GM13977 (cell line): ENCODE measurements at regions not wholly inside any gene's neighbourhood (a gene's known extent, or its start where the extent isn't known, plus 50 kb on each side); places are given as distances from the start of the nearest gene placed in this dataset.

Source experiments
- DNase-seq: peaks from one replicate; pipeline ENCODE4 v3.0.0; 2012; ENCODE audit warnings: low spot score
- CTCF ChIP-seq: IDR thresholded peaks from 2 replicates; pipeline ENCODE4 v1.5.1; 2012; ENCODE audit warnings: mild to moderate bottlenecking, control low read depth; ENCODE audit not compliant: insufficient read depth; ENCODE audit errors: extremely low read depth, missing control alignments
- in situ Hi-C: fragments of 300-500 bp; cut with MboI; formaldehyde crosslinking; loops from one replicate; pipeline ENCODE4 v1.12.0; 2022; ENCODE audit warnings: low sequenced_read_pairs, low pct_unique_long_range_greater_than_20kb, mixed read lengths, inconsistent platforms; ENCODE audit not compliant: unreplicated experiment

DNA sequence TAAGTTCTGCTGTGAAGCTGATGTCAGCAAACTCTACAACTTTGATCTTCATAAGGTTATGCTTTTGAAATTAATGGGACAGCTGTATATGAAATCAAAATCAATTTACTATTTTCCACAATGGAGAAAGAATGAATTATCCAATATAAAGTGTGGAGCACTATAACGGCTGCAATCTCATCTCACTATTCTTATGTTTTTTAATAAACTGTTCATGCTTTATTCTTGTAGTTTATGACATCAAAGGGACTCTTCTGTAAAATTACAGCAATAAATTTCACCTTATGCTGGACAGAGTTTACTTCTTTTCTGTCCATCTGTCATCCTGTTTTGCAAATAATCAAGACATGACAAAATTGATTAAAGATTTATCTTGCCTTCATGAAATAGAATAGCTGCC is 192.5 kb downstream of the TECRL start:
- TF ChIP-seq CTCF: no peak
- in situ Hi-C loops: no loop called here
- no peak for DNase-seq

- in situ Hi-C loops: no loop called here
- peak; percentile 5 for DNase-seq
- no peak for TF ChIP-seq CTCF
Observed at GRCh38 chr4:64205376-64205775, 203.9 kb downstream of the TECRL start.

DNA sequence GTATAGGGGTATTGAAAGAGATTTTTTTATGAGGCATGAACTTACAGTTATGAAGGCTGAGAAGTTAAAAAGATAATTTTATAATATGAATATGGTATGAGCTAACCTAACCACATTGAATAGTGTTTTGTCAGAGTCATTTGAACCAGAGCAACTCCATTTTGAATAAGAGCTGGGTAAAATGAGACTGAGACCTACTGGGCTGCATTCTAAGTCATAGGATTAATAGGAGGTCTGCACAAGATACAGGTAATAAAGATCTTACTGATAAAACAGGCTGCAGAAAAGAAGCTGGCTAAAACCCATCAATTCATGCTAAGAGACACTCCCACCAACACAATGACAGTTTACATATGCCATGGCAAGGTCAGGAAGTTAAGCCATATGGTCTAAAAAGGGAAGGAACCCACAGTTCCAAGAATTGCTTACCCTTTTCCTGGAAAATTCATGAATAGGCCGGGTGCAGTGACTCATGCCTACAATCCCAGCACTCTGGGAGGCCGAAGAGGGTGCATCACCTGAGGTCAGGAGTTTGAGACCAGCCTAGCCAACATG is 209.2 kb downstream of the TECRL start:
- TF ChIP-seq CTCF: no peak
- in situ Hi-C loops: no loop called here
- DNase-seq: no peak

DNA sequence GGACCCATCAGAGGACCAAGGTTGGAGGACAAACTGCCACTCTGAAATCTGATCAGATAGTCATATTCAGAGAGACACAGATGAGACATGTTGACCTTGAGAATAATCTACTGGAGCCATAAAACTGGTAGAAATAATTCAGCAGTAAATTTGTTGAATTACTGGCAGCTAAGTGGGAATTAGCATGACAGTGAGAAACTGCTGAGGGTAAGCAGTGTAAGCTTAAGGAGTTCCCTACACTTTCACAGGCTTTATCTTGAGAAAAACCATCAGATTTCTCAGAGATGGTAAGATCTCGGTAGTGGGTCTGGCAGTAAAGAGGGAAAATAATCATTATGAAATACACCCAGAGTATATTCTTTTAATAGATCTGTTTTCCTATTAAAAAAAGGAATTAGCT is 213.7 kb downstream of the TECRL start:
- no peak for TF ChIP-seq CTCF
- in situ Hi-C loops: no loop called here
- DNase-seq: no peak

DNA sequence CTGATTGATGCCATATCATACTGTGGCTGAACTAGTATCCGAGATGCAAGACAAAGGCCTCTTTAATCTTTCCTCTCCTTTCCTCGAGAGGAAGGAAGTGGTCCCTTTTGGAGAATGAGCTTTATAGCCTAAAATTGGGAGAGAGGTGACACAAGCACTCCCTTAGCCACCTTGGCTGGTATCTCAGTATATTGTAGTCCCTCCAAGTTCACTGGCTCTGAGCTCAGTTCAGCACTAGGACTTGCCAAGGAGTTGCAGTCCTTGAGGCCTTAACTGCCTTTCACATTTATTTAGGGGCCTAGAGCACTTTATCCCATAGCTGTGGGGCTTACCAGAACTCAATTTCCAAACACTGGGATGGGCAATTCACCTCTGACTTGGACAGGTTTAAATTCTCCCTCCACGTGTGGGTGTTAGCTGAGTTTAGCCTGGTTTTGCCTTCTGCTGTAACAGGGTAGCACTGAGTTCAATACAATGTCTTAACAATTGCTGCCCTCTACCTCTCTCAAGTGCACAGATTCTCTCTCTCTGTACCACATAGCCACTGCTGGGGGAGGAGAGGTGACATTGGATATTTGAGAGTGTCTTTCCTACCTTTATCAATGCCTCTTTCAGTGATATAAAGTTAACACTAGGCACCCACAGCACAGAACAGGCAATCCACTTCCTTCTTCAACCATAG is 216.4 kb downstream of the TECRL start:
- DNase-seq: no peak
- no peak for TF ChIP-seq CTCF
- in situ Hi-C loops: no loop called here

DNA sequence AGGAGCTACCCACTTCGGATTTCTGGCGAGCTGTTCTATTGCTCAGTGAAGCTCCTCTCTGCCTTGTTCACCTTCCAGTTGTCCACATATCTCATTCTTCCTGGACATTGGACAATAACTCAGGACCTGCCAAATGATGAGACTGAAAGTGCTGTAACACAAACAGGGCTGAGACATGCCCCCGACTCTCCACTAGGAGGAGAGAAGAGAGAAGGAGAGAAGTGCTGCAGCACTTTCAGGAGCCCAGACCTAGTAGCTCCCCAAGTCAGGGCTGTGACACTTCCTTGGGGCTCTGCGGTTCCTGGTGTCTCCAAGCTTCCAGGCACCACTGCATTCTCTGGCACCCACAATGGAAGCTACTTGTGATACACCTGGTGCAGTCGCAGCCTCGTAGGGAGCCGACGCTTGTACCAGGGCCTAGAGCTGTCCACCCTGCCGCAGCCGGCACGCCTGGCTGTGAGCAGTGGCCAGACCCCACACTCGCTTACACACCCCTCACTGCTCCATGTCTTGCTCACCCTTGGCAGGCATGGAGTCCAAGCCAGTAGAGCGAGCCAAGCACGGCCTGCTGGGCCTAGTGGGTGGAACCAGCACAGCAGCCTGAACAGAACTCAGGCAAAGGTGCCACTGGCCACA is 234.9 kb downstream of the TECRL start:
- DNase-seq: no peak
- in situ Hi-C loops: loop anchor here (25.0 kb wide), 1 partner anchor 363 kb away; no protein-coding TSS in a partner anchor
- TF ChIP-seq CTCF: no peak
